ENCODE measurements at regions not wholly inside any gene's neighbourhood (a gene's known extent, or its start where the extent isn't known, plus 50 kb on each side); places are given as distances from the start of the nearest gene placed in this dataset.

GRCh38 chr11:11038782-11039181 lies 180.9 kb upstream of the ZBED5 start:
- no peak for DNase-seq

DNA sequence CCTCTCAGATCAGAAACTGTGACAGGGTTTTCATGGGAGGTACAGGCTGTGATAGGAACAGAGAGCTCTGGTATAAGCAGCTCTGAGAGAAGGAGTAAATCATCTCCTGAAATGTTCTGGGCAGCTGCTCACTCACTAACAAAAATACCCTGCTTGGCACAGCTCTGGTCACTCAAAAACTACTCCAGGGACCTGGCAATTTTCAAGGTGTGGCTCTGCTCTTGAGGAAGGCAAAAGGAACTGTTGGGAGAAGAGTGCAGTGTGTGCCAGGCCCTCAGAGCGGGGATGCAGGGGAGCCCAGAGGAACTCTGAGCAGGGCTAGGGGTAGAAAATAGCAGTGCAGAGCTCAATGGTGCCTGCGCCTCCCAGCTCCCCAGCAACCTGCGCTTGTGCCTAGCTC lies 180.5 kb upstream of the ZBED5 start:
- DNase-seq: no peak

DNA sequence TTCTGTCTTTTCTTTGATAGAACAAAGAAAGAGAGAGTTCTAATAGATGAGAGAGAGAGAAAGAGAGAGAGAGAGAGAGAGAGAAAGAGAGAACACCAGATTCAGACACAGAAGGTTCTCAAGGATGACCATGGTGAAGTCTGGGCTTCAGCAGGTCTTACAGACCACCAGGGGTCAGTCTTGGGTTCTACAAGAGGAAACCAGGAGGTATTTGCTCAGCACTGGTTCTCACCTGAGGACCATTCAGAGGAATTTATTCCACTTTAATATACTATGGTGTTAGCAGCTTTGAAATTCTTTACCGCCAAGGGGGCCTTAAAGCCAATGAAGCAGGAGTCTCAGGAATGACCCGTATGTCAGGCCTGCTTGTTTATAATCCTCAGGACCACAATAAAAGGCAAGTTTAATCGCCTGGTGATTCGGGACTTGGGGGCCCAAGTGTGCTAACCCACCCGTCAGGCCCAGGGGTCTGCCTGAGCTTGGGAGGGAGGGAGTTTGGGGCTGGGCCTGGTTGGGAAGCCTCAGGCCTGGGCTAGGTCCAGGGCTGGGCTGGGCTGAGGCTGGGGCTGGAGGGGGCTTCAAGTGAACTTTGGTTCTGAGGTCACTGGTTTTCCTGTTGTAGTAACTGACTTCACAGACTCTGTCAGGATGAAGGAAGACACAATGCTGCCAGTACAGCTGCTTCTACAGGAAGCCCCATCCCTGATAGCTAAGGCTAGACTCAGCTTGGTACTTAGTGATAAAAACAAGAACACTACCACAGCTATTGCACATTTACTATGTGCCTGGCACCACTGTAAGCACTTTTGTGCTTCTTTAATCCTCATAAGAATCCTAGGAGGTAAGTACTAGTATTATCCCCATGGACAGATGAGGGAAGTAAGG lies 179.2 kb upstream of the ZBED5 start:
- DNase-seq: peak; percentile 59

GRCh38 chr11:11036185-11036847 lies 178.5 kb upstream of the ZBED5 start:
- no peak for DNase-seq

- no peak for DNase-seq
Observed at GRCh38 chr11:11035331-11035730, 177.5 kb upstream of the ZBED5 start.

- no peak for DNase-seq
Observed at GRCh38 chr11:11034476-11034875, 176.6 kb upstream of the ZBED5 start.

- DNase-seq: no peak
Observed at GRCh38 chr11:11032066-11032465, 174.2 kb upstream of the ZBED5 start.

DNA sequence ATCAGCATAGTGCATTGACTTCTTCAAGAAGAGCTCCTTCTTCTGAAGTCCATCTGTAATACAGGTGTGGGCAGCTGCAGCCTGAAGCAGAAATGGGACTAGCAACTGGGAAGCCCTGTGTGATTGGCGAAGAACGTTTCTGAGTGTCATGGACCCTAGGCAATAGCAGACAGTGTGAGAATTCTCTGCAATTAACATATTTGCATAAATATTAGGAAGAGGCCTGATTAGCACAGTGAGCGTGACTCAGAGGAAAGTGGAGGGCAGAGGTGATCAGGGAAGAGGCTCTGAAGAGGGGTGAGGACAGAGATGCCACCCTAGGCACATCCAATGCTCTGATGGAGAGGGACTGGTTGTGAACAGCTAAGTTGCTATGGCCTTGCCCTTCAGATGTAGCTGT lies 171.2 kb upstream of the ZBED5 start:
- no peak for DNase-seq

- peak; percentile 66 for DNase-seq
Observed at GRCh38 chr11:11028017-11028692, 170.3 kb upstream of the ZBED5 start.

GRCh38 chr11:11027288-11027687 lies 169.4 kb upstream of the ZBED5 start:
- no peak for DNase-seq

DNA sequence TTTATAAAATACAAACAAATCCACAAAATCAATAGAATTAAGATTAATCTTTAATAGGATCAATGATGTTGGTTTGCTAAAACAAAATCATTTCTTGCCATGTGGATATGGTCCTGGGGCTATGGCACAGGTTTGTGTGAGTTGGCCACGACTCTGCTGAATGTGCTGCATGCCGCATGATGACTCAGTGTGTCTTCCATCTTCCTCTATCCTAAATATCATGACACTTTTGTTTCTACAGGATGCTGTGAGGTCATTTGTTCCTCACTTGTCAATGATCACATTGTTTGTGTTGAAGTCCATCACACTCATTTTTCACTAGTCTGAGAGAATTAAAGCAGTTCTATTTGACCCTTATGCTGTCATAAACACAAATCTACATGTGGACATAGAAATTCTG lies 167.2 kb upstream of the ZBED5 start:
- no peak for DNase-seq

DNA sequence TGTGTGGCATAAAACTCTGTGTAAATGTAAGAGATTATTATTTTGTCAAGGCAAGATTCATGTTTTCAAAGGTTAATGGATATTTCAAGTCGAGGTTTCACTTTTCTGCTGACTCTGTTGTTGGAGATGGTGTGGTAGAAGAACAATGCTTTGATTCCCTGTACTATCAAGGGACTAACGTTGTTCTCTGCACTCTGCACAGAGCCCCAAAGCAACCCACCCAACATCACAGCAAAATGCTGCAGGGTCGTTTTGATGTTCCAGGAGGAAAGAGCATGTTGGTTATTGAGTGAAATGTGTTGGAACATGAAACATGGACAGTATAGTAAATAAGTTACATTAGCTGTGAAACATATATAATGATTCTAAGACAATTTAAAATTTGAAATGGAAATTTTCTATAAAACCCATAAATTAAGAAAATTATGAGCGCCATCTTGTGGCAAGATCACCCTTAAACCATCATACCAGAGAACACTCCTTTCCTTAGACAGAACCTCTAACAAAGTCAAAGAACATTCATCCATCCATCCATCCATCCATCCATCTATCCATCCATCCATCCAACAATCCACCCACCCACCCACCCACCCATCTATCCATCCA lies 164.4 kb upstream of the ZBED5 start:
- DNase-seq: peak; percentile 37

DNA sequence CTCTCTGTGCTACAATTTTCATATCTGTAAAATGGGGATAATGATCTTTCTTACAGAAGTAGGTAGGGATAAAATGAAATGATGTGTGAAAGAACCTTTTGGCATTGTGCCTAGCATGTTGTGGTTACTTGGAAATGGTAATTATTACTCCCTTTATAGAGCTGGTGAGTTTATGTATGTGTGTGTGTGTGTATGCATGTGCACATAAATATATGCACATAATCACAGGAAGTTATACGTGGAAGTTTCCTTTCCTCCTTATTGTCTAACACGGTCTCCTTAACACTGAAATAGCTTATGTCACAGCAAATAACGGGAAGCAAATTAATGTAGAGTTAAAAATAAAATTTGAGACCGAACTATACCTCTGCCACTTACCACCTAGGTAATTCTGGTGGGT lies 163.7 kb upstream of the ZBED5 start:
- DNase-seq: no peak

GRCh38 chr11:11020747-11021149 lies 162.9 kb upstream of the ZBED5 start:
- DNase-seq: no peak

GRCh38 chr11:11020219-11020726 lies 162.4 kb upstream of the ZBED5 start:
- no peak for DNase-seq

DNA sequence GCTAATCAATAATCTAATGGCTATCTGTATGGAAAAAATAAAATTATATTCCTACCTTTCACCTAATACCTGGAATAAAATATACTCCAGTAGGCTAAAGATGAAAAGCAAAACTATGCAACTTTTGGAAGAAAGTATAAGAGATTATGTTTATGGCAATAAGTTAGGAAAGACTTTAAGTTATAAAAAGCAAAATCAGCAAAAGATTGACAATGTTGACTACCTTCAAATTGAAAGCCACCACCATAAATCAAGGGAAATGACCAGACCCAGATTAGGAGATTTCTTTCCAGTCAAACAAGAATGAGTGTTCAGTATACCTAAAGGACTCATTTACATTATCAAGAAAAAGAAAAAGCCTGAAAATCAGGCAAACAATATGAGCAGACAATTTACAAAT lies 159.1 kb upstream of the ZBED5 start:
- no peak for DNase-seq

DNA sequence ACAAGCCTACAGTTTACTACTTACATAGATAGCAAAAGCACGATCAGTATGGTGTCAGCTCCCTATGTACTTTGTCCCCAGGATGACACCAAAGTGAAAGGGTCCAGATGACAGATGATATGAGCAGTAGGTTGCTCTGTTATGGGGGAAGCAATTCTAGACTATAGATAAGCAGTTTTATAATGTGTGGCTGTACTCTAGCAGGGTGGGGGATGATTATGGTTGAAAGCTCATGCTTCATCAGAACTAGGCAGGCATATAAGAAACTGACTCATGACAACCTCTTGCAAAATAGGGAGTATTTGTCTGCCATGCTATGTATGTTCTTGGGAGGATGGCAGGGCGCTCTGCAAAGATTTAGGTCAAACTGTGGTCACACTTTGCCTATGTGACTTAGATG lies 158.2 kb upstream of the ZBED5 start:
- DNase-seq: no peak

- no peak for DNase-seq
Observed at GRCh38 chr11:11011617-11012016, 153.8 kb upstream of the ZBED5 start.

DNA sequence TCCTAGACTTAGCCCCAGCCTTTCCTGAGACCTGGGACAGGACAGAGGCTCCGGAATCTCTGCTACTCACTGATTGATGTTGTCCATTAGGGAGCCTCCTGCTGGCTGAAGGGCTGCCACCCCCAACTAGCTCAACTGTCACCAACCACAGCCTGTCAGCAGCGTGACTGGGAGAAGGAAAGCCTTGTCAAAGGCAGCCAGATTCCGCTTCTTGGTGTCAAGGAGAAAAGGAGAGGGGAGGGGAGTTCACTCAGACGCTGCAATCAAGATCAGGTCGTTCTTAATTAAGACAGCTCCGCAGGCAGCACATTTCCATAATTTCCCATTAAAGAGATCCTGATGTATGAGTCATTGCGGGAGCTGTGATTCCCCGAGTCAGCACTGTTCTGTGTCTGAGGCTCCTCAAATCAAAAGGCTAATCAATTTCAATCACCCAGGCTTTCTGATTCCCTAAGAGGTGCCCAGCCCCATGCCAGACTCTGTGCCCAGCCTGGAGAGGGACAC lies 152.8 kb upstream of the ZBED5 start:
- DNase-seq: no peak

DNA sequence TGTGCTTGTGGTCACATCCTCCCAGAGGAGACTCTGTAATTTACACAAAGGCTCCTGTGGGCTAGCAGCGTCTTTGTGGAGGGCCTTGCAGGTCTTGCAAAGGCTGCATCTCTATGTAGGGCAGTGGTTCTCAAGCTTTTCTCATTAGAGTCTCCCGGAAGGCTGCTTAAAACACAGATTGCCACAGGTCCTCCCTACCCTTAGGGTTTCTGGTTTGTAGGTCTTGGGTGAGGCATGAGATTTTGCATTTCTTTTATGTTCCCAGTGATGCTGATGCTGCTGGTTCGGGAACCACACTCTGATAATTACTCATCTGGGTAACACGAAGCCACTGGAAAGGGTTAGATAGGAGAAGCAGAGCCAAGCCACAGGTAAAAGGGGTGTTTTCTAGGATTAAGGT lies 151.3 kb upstream of the ZBED5 start:
- DNase-seq: no peak

DNA sequence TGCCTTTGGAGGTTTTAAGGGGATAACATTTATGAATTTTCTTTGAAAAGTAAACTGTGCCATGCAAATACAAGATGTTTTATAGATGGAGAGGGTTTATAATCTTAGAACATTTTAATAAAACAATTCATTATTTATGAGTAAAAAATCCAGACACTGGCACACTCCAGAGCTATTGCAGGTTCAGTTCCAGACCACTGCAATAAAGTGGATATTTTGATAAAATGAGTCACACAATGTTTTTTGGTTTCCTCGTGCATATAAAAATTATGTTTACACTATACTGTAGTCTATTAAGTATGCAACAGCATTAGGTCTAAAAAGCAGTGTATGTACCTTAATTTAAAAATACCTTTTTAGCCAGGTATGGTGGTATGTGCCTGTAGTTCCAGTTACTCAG lies 146.2 kb upstream of the ZBED5 start:
- no peak for DNase-seq

GRCh38 chr11:11003226-11003625 lies 145.4 kb upstream of the ZBED5 start:
- DNase-seq: no peak
